ENCODE measurements at regions not wholly inside any gene's neighbourhood (a gene's known extent, or its start where the extent isn't known, plus 50 kb on each side); places are given as distances from the start of the nearest gene placed in this dataset.

DNA sequence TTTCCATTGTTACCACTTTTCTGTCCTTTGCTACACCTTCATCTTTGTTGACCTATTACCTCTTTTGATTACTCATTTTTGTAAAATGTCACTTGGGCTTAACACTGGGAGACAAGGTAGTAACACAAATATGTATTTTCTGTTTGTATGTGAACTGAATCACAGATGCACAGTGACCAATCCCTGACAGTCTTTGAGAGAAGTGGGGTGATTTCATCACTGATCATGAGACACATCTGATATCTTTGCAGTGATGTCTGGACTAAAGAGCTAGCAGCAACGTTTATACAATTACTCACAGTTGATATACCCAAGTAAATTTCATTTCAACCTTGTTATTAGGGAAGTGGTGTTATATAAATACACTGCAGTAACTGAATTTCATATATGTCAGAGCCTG is 1397.4 kb upstream of the SPRY2 start:
- H3F3A ChIP-seq (replicated peaks; ENCODE audit: low read depth): no peaks in the 10 kb centered on the region
- ATAC-seq: no peak
- H3K9me3 Mint-ChIP-seq: no peaks in the 10 kb centered on the region; the same call in 2 of the 3 replicates

GRCh38 chr13:81726037-81726726 is 1385.3 kb upstream of the SPRY2 start:
- no peaks in the 10 kb centered on the region for H3K4me1 Mint-ChIP-seq
- peaks cover 28% of the 10 kb centered on the region for H3K9me3 Mint-ChIP-seq
- no peaks in the 10 kb centered on the region for H3K27me3 Mint-ChIP-seq (ENCODE audit: insufficient read depth, low read depth, poor library complexity)
- no peak overlapping the region for H3K4me3 Mint-ChIP-seq
- no peaks in the 10 kb centered on the region for H3K27me3 ChIP-seq (ENCODE audit: insufficient read depth)
- H3F3A ChIP-seq (replicated peaks; ENCODE audit: low read depth): no peaks in the 10 kb centered on the region
- no peak overlapping the region for H3K4me2 ChIP-seq
- ATAC-seq (no peak), DNase-seq (ENCODE audit: low spot score) (no peak)
- no peaks in the 10 kb centered on the region for H4K20me1 ChIP-seq (replicated peaks; ENCODE audit: insufficient read depth)
- no peaks in the 10 kb centered on the region for H3K36me3 ChIP-seq (ENCODE audit: insufficient read depth)
- no peaks in the 10 kb centered on the region for H3K4me1 ChIP-seq (ENCODE audit: insufficient read depth)
- no peaks in the 10 kb centered on the region for H3K79me2 ChIP-seq (replicated peaks; ENCODE audit: insufficient read depth)
- H3K27ac ChIP-seq (ENCODE audit: low read depth): no peak overlapping the region
- 0 out of 2 replicates have a peak, but pooled peaks cover 3% of the 10 kb centered on the region for H3K9me2 ChIP-seq (ENCODE audit: insufficient read depth)
- no peak overlapping the region for H3K4me3 ChIP-seq
- H2AFZ ChIP-seq: no peak overlapping the region
- peaks cover 16% of the 10 kb centered on the region for H3K36me3 Mint-ChIP-seq (ENCODE audit: low read depth)
- no peak overlapping the region for H3K27ac Mint-ChIP-seq
- no peak for TF ChIP-seq REST (IDR thresholded peaks at IDR 0.05; ENCODE audit: unreplicated experiment)
- TF ChIP-seq ZNF114 (CRISPR knock-in tag; IDR thresholded peaks at IDR 0.05): no peak
- no peak for TF ChIP-seq EZH2 (IDR thresholded peaks at IDR 0.05; ENCODE audit: low read depth, unreplicated experiment)
- no peak for TF ChIP-seq CTCF (conservative IDR thresholded peaks at IDR 0.05; ENCODE audit: low read depth in 2 of 2)
- no peak for TF ChIP-seq STAT1 (IDR thresholded peaks at IDR 0.05; ENCODE audit: unreplicated experiment)
- TF ChIP-seq JUNB (IDR thresholded peaks at IDR 0.05; ENCODE audit: unreplicated experiment): no peak
- no peak for TF ChIP-seq ZNF331 (CRISPR knock-in tag; IDR thresholded peaks at IDR 0.05; ENCODE audit: low read depth)
- no peak for TF ChIP-seq NANOG (IDR thresholded peaks at IDR 0.05; ENCODE audit: borderline replicate concordance)

More for the DNA sequence above, 1397.4 kb upstream of the SPRY2 start:
- H3K27me3 Mint-ChIP-seq (ENCODE audit: insufficient read depth, low read depth, poor library complexity): no peaks in the 10 kb centered on the region
- Histone ChIP-seq H3K27ac (ENCODE audit: low read depth) (no peak overlapping the region), H3K4me3 (no peak overlapping the region), H3K4me2 (no peak overlapping the region), H4K20me1 (replicated peaks; ENCODE audit: insufficient read depth) (no peaks in the 10 kb centered on the region), H3K9me2 (ENCODE audit: insufficient read depth) (peaks cover 7% of the 10 kb centered on the region; the same call in 1 of the 2 replicates), H3K79me2 (replicated peaks; ENCODE audit: insufficient read depth) (no peaks in the 10 kb centered on the region), H3K4me1 (ENCODE audit: insufficient read depth) (no peaks in the 10 kb centered on the region), H3K36me3 (ENCODE audit: insufficient read depth) (no peaks in the 10 kb centered on the region), H3K27me3 (ENCODE audit: insufficient read depth) (no peaks in the 10 kb centered on the region), H2AFZ (peak overlapping the region; percentile 64; the same call in 1 of the 2 replicates)
- no peaks in the 10 kb centered on the region for H3K4me1 Mint-ChIP-seq
- no peak for DNase-seq (ENCODE audit: low spot score)
- TF ChIP-seq CREB1 (CRISPR knock-in tag; IDR thresholded peaks at IDR 0.05; ENCODE audit: low read depth) (no peak), ETS1 (IDR thresholded peaks at IDR 0.05) (no peak)
- H3K4me3 Mint-ChIP-seq: no peak overlapping the region
- H3K27ac Mint-ChIP-seq: no peak overlapping the region
- no peaks in the 10 kb centered on the region; the same call in 2 of the 3 replicates for H3K36me3 Mint-ChIP-seq (ENCODE audit: low read depth)
